Trophoblast cell (in vitro differentiated cells and primary cell): ENCODE measurements at regions not wholly inside any gene's neighbourhood (a gene's known extent, or its start where the extent isn't known, plus 50 kb on each side); places are given as distances from the start of the nearest gene placed in this dataset.

Experiments used
- DNase-seq, 2 donors: peaks; one replicate each; pipeline ENCODE4 v3.0.0-alpha.2; 2016
- H2AFZ ChIP-seq: 2 replicates; pipeline ENCODE4 v1.6.1; 2013; ENCODE audit warnings: low read length, moderate library complexity, mild to moderate bottlenecking; ENCODE audit not compliant: insufficient read depth, poor library complexity
- H2AK5ac ChIP-seq: 2 replicates; pipeline ENCODE4 v1.6.1; 2013; ENCODE audit warnings: mild to moderate bottlenecking, low read length
- H2BK120ac ChIP-seq: 2 replicates; pipeline ENCODE4 v1.6.1; 2013; ENCODE audit warnings: low read length, mild to moderate bottlenecking, moderate library complexity; ENCODE audit not compliant: insufficient read depth, poor library complexity
- H2BK12ac ChIP-seq: 2 replicates; pipeline ENCODE4 v1.6.1; 2013; ENCODE audit warnings: mild to moderate bottlenecking, low read length, moderate library complexity
- H2BK5ac ChIP-seq: 2 replicates; pipeline ENCODE4 v1.6.1; 2013; ENCODE audit warnings: low read length, low read depth, moderate library complexity, mild to moderate bottlenecking; ENCODE audit not compliant: poor library complexity
- H3K14ac ChIP-seq: 2 replicates; pipeline ENCODE4 v1.6.1; 2013; ENCODE audit warnings: mild to moderate bottlenecking, low read length
- H3K18ac ChIP-seq: 2 replicates; pipeline ENCODE4 v1.6.1; 2013; ENCODE audit warnings: mild to moderate bottlenecking, low read length
- H3K23ac ChIP-seq: 2 replicates; pipeline ENCODE4 v1.6.1; 2013; ENCODE audit warnings: low read length
- H3K27ac ChIP-seq: 2 replicates; pipeline ENCODE4 v1.5.1; 2013; ENCODE audit warnings: low read depth, mild to moderate bottlenecking, inconsistent platforms, low read length, moderate library complexity
- H3K27me3 ChIP-seq: 2 replicates; pipeline ENCODE4 v1.6.1; 2013; ENCODE audit warnings: inconsistent platforms, mild to moderate bottlenecking, low read length, moderate library complexity; ENCODE audit not compliant: insufficient read depth
- H3K36me3 ChIP-seq, 2 experiments: 1 replicate in 1 of 2; 2 replicates in 1 of 2; pipeline ENCODE4 v1.6.1; 2013; ENCODE audit warnings: low read length in 2 of 2, mild to moderate bottlenecking in 2 of 2, moderate library complexity in 1 of 2; ENCODE audit not compliant: insufficient read depth in 2 of 2, control insufficient read depth in 1 of 2
- H3K4ac ChIP-seq: 2 replicates; pipeline ENCODE4 v1.6.1; 2013; ENCODE audit warnings: low read depth, mild to moderate bottlenecking, low read length, moderate library complexity
- H3K4me1 ChIP-seq, 2 experiments: 1 replicate in 1 of 2; 2 replicates in 1 of 2; pipeline ENCODE4 v1.6.1; 2013; ENCODE audit warnings: low read length in 2 of 2, mild to moderate bottlenecking in 2 of 2, moderate library complexity in 1 of 2; ENCODE audit not compliant: insufficient read depth in 2 of 2, control insufficient read depth in 1 of 2
- H3K4me2 ChIP-seq: 2 replicates; pipeline ENCODE4 v1.6.1; 2013; ENCODE audit warnings: inconsistent platforms, mild to moderate bottlenecking, low read length, moderate library complexity
- H3K4me3 ChIP-seq: 2 replicates; pipeline ENCODE4 v1.5.1; 2013; ENCODE audit warnings: mild to moderate bottlenecking, low read depth, low read length, inconsistent platforms
- H3K79me1 ChIP-seq: one replicate; pipeline ENCODE4 v1.6.1; 2013; ENCODE audit warnings: low read length
- H3K79me2 ChIP-seq: 2 replicates; pipeline ENCODE4 v1.6.1; 2013; ENCODE audit warnings: low read length, mild to moderate bottlenecking; ENCODE audit not compliant: control insufficient read depth, insufficient read depth, poor library complexity
- H3K9ac ChIP-seq: 2 replicates; pipeline ENCODE4 v1.6.1; 2013; ENCODE audit warnings: mild to moderate bottlenecking, low read length
- H3K9me3 ChIP-seq: 2 replicates; pipeline ENCODE4 v1.6.1; 2013; ENCODE audit warnings: low read depth, mild to moderate bottlenecking, control low read depth, inconsistent platforms, low read length; ENCODE audit not compliant: insufficient read depth
- H4K12ac ChIP-seq: 2 replicates; pipeline ENCODE4 v1.6.1; 2013; ENCODE audit warnings: low read depth, mild to moderate bottlenecking, low read length, moderate library complexity
- H4K8ac ChIP-seq: 2 replicates; pipeline ENCODE4 v1.6.1; 2013; ENCODE audit warnings: low read depth, mild to moderate bottlenecking, low read length, moderate library complexity
- H4K91ac ChIP-seq: one replicate; pipeline ENCODE4 v1.6.1; 2013; ENCODE audit warnings: low read depth, mild to moderate bottlenecking, low read length, moderate library complexity
- WGBS: extraction: QIAGEN DNeasy Blood & Tissue Kit; methylation state at CpG from one replicate; pipeline ENCODE4 v1.1.7; 2013; ENCODE audit warnings: missing lambda C conversion rate; ENCODE audit not compliant: insufficient read length, insufficient coverage; ENCODE audit errors: extremely low coverage; 5-methylcytosine and 5-hydroxymethylcytosine counted together

- Histone ChIP-seq H4K91ac (no peak overlapping the region), H3K36me3 (no peaks in the 10 kb centered on the region), H3K9ac (no peak overlapping the region), H3K18ac (no peak overlapping the region), H2BK5ac (no peak overlapping the region), H3K4me2 (no peak overlapping the region), H2AK5ac (no peak overlapping the region), H4K12ac (no peak overlapping the region), H3K79me1 (no peaks in the 10 kb centered on the region), H3K4ac (no peak overlapping the region), H3K27ac (no peak overlapping the region), H2BK12ac (no peak overlapping the region), H2BK120ac (no peak overlapping the region), H3K4me1 (no peaks in the 10 kb centered on the region), H4K8ac (no peak overlapping the region), H3K27me3 (peaks cover 8% of the 10 kb centered on the region), H3K4me3 (no peak overlapping the region), H3K14ac (no peak overlapping the region), H2AFZ (no peak overlapping the region), H3K23ac (no peak overlapping the region), H3K79me2 (no peaks in the 10 kb centered on the region), H3K9me3 (no peaks in the 10 kb centered on the region)
- no peak for DNase-seq
- WGBS = no CpG with 5 or more reads among the region's 1 CpG
Measured at GRCh38 chr9:21746550-21746949, 55.9 kb upstream of the MTAP start.

GRCh38 chr9:21747175-21747574 is 55.3 kb upstream of the MTAP start:
- Histone ChIP-seq H3K18ac (no peak overlapping the region), H3K4me2 (no peak overlapping the region), H2BK120ac (no peak overlapping the region), H3K27me3 (peaks cover 8% of the 10 kb centered on the region), H3K4me1 (no peaks in the 10 kb centered on the region), H4K12ac (no peak overlapping the region), H3K36me3 (no peaks in the 10 kb centered on the region), H2BK5ac (no peak overlapping the region), H4K8ac (no peak overlapping the region), H3K4me3 (no peak overlapping the region), H3K9ac (no peak overlapping the region), H3K79me1 (no peaks in the 10 kb centered on the region), H2BK12ac (no peak overlapping the region), H2AFZ (no peak overlapping the region), H3K27ac (no peak overlapping the region), H2AK5ac (no peak overlapping the region), H4K91ac (no peak overlapping the region), H3K79me2 (no peaks in the 10 kb centered on the region), H3K9me3 (no peaks in the 10 kb centered on the region), H3K4ac (no peak overlapping the region), H3K14ac (no peak overlapping the region), H3K23ac (no peak overlapping the region)
- DNase-seq = peak; percentile 14 to 70
- WGBS = no CpG with 5 or more reads among the region's 2 CpGs

GRCh38 chr9:21750021-21750735 is 52.3 kb upstream of the MTAP start:
- Histone ChIP-seq H3K4me3 (no peak overlapping the region), H3K14ac (no peak overlapping the region), H3K4me2 (no peak overlapping the region), H2BK120ac (no peak overlapping the region), H4K8ac (no peak overlapping the region), H2AFZ (no peak overlapping the region), H3K18ac (no peak overlapping the region), H3K79me1 (no peaks in the 10 kb centered on the region), H3K27ac (no peak overlapping the region), H3K4me1 (no peaks in the 10 kb centered on the region), H2AK5ac (no peak overlapping the region), H2BK5ac (no peak overlapping the region), H3K9ac (no peak overlapping the region), H4K12ac (no peak overlapping the region), H3K79me2 (no peaks in the 10 kb centered on the region), H3K4ac (no peak overlapping the region), H3K9me3 (no peaks in the 10 kb centered on the region), H3K23ac (no peak overlapping the region), H3K27me3 (peaks cover 12% of the 10 kb centered on the region), H3K36me3 (no peaks in the 10 kb centered on the region), H2BK12ac (no peak overlapping the region), H4K91ac (no peak overlapping the region)
- no CpG with 5 or more reads among the region's 3 CpGs for WGBS
- DNase-seq = no peak

GRCh38 chr9:21751998-21752397 is 50.4 kb upstream of the MTAP start:
- Histone ChIP-seq H2BK12ac (no peak overlapping the region), H3K4me3 (no peak overlapping the region), H3K27me3 (peaks cover 9% of the 10 kb centered on the region), H2AFZ (no peak overlapping the region), H3K4me1 (no peaks in the 10 kb centered on the region), H2AK5ac (no peak overlapping the region), H4K91ac (no peak overlapping the region), H3K9me3 (no peaks in the 10 kb centered on the region), H3K27ac (no peak overlapping the region), H3K18ac (no peak overlapping the region), H3K9ac (no peak overlapping the region), H3K36me3 (no peaks in the 10 kb centered on the region), H2BK5ac (no peak overlapping the region), H3K79me2 (no peaks in the 10 kb centered on the region), H3K4ac (no peak overlapping the region), H2BK120ac (no peak overlapping the region), H3K14ac (no peak overlapping the region), H3K23ac (peak overlapping the region; percentile 59), H3K79me1 (no peaks in the 10 kb centered on the region), H3K4me2 (no peak overlapping the region), H4K8ac (no peak overlapping the region), H4K12ac (no peak overlapping the region)
- no peak for DNase-seq
